Esophagus squamous epithelium (tissue), 4 donors: ENCODE measurements at regions not wholly inside any gene's neighbourhood (a gene's known extent, or its start where the extent isn't known, plus 50 kb on each side); places are given as distances from the start of the nearest gene placed in this dataset.

Experiments used
- CTCF ChIP-seq, 6 experiments: fragments of 450-650 bp in 4 of 6; fragments of 200-600 bp in 2 of 6; sonication (generic) in 2 of 6; IDR thresholded peaks; one replicate each; pipeline ENCODE4 v1.5.1; 2016 to 2019; ENCODE audit warnings: antibody characterized with exemption in 6 of 6, mild to moderate bottlenecking in 4 of 6, moderate library complexity in 4 of 6
- POLR2A ChIP-seq, 4 donors: fragments of 450-650 bp; IDR thresholded peaks; one replicate each; pipeline ENCODE4 v1.6.1; 2017; ENCODE audit warnings: antibody characterized with exemption in 4 of 4, mild to moderate bottlenecking in 4 of 4, moderate library complexity in 3 of 4

- TF ChIP-seq POLR2A (IDR thresholded peaks at IDR 0.05) (no peak), CTCF (IDR thresholded peaks at IDR 0.05) (no peak)
Observed at GRCh38 chr1:106978477-106979322, 77.8 kb upstream of the PRMT6 start.
